GM12872 (cell line): ENCODE measurements at regions not wholly inside any gene's neighbourhood (a gene's known extent, or its start where the extent isn't known, plus 50 kb on each side); places are given as distances from the start of the nearest gene placed in this dataset.

Experiments
- TF ChIP-seq, protein P1 (sequence below): IDR thresholded peaks from 3 replicates; pipeline ENCODE4 v1.5.1; 2011; ENCODE audit warnings: low read depth, mild to moderate bottlenecking, low read length, moderate library complexity; ENCODE audit not compliant: insufficient read depth

DNA sequence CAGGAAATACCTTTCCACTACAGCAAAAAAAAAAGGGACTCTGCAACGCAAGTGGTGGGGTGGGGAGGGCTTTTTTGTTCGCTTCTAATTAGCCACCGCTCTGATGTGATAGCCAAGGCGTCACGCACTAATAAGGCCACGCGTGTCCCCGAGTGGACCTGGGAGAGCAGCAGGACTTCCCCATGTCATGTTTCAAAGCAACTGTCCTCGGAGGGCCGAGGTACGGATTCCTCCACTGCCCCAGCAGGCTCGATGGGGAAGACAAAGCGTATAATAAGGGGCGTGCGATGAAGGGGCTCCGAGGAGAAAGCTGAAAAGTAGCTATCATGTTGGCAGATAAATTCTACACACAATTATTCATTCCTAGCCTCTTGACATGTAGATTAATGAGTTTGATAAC, 179.7 kb upstream of the ZNF507 start:
- TF ChIP-seq, protein P1, sequence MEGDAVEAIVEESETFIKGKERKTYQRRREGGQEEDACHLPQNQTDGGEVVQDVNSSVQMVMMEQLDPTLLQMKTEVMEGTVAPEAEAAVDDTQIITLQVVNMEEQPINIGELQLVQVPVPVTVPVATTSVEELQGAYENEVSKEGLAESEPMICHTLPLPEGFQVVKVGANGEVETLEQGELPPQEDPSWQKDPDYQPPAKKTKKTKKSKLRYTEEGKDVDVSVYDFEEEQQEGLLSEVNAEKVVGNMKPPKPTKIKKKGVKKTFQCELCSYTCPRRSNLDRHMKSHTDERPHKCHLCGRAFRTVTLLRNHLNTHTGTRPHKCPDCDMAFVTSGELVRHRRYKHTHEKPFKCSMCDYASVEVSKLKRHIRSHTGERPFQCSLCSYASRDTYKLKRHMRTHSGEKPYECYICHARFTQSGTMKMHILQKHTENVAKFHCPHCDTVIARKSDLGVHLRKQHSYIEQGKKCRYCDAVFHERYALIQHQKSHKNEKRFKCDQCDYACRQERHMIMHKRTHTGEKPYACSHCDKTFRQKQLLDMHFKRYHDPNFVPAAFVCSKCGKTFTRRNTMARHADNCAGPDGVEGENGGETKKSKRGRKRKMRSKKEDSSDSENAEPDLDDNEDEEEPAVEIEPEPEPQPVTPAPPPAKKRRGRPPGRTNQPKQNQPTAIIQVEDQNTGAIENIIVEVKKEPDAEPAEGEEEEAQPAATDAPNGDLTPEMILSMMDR: no peak

DNA sequence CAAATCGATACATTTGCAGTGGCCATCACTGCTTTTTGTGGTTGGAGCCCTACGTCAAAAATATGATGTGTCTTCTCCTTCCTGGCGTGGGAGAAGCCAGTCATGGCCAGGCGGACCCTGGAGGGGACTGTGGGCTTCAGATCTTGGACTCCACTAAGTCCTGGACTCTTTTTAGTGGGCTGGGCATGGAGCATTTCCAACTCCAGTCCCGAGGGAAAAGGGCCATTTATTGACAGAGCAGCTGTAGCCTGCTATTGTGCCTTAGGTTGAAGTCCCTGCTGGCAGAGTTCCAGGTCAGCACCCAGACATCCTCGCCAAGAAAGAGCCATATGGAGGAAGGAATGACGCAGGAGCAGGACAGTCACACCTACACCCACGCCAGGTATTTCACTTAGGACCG, 179.2 kb upstream of the ZNF507 start:
- TF ChIP-seq, protein P1: no peak

DNA sequence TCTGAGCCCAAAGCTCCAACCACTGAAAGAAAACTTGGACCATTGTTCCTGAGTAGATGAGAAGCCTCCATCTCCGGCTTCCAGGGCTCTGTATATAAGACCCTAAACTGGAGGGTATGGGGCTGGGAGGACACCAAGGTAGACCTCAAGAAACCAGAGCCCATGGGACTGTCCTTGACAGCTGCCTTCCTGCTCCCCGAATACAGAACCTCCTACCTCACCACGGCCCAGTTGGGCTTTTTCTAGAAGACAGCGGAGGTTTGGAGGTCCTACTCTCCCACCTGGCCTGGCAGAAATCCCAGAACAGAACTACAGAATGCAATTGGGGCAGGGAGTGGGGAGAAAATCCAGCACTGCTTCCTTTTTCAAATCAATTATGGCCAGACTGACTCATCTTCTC, 177.3 kb upstream of the ZNF507 start:
- TF ChIP-seq, protein P1: no peak

DNA sequence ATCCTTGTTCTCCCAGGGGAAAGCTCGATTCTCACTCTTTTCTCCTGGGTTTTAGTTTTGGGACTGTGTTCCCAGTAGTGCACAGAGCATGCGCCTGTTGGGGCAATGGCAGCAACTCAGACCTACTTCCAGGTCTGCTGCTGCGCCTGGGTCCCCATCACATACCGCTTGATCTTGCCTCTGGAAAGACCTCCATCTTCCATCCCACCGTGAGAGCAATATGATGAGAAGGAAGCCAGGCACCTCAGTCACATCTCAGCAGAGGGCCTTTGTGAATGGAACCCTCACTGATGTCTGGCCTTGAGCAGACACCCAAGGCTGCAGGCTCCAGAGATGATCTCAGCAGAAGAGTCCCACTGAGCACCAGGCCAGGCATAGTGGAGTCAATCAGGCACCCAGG, 176.8 kb upstream of the ZNF507 start:
- TF ChIP-seq, protein P1: no peak

DNA sequence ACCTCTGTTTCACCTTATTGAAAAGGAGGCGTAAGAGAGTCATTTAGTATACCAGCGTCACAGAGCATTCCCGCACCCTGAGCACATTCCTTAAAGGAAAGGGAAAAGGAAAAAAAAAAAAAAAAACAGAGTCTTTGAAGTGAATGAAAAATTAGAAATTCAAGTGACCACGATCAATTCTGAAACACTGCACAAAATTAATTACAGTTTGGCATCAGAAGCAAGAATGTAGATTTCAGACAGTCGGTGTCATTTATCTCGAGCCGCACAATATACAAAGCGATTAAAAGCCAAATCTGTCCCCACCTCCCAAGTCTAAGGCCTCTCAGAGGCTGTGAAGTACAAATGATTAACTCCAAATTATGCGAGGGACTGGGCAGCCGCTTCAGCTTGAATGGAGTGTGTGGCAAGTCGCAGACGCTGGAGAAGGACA, 173.7 kb upstream of the ZNF507 start:
- TF ChIP-seq, protein P1: no peak

DNA sequence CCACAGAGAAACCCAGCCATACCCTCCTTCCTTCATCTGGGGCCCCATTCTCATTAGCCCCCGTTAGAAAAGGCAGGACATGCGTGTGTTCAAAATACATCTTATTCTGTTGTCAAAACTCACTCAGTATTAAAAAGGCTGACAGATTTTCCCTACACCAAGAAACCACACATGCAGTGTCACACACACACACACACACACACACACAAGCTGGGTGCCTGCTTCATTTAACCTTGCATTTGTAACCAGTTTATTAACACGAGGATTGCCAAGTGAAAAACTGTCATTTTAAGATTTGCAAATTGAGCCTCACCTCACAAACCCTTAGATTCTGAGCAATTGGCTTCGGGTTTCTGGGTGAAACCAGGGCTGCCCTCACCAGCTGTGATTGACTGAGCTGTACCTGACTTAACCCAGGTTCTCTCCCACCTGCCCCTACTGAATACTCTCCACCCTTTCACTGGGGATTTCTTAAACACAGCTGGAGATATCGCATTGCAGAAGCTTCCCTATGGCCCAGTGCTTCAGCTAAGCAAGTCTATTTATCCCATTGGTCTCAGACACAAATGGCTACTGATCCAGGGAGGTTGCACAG, 172.7 kb upstream of the ZNF507 start:
- TF ChIP-seq, protein P1: no peak

DNA sequence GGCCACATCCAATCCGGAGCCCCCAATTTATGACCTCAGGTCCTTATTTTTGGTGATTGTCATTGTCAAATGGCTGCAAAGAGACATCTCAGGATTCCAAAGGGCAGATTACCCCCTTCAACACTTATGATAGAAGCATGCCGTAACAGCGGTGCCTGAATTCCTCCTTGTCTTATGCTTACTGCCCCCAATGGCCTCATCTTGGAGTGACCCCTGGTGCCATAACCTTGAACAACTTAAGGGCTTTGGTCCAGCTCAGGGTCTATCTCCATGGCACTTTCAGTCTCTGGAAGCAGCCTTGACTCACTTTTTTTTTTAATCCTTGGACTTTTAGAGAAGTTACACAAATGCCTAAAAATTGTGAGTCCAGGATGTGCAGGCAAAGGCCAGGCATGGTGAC, 171.6 kb upstream of the ZNF507 start:
- TF ChIP-seq, protein P1: no peak
